Progenitor cell of endocrine pancreas (in vitro differentiated cells): ENCODE measurements at regions not wholly inside any gene's neighbourhood (a gene's known extent, or its start where the extent isn't known, plus 50 kb on each side); places are given as distances from the start of the nearest gene placed in this dataset.

ENCODE experiments used
- DNase-seq: peaks from one replicate; pipeline ENCODE4 v3.0.0; 2021; ENCODE audit warnings: low spot score; ENCODE audit not compliant: unreplicated experiment
- H3K27ac Mint-ChIP-seq: 2 replicates; pipeline ENCODE4 v1.8.0; 2021; ENCODE audit warnings: mild to moderate bottlenecking, moderate library complexity, mixed read lengths
- H3K27me3 Mint-ChIP-seq: 2 replicates; pipeline ENCODE4 v1.8.0; 2021; ENCODE audit warnings: mixed read lengths
- H3K36me3 Mint-ChIP-seq: 2 replicates; pipeline ENCODE4 v1.8.0; 2022; ENCODE audit warnings: mixed read lengths; ENCODE audit not compliant: insufficient read depth
- H3K4me1 Mint-ChIP-seq: 2 replicates; pipeline ENCODE4 v1.8.0; 2021; ENCODE audit warnings: low read depth, mixed read lengths
- H3K4me3 Mint-ChIP-seq: 2 replicates; pipeline ENCODE4 v1.8.0; 2021; ENCODE audit warnings: low read depth, mild to moderate bottlenecking, moderate library complexity, mixed read lengths
- H3K9me3 Mint-ChIP-seq: 2 replicates; pipeline ENCODE4 v1.8.0; 2021; ENCODE audit warnings: low read depth, mixed read lengths
- TF ChIP-seq, protein P1 (sequence below): fragments of 200-600 bp; sonication (generic); IDR thresholded peaks from one replicate; pipeline ENCODE4 v1.5.0; 2021; ENCODE audit warnings: antibody characterized with exemption, mild to moderate bottlenecking; ENCODE audit not compliant: unreplicated experiment

DNA sequence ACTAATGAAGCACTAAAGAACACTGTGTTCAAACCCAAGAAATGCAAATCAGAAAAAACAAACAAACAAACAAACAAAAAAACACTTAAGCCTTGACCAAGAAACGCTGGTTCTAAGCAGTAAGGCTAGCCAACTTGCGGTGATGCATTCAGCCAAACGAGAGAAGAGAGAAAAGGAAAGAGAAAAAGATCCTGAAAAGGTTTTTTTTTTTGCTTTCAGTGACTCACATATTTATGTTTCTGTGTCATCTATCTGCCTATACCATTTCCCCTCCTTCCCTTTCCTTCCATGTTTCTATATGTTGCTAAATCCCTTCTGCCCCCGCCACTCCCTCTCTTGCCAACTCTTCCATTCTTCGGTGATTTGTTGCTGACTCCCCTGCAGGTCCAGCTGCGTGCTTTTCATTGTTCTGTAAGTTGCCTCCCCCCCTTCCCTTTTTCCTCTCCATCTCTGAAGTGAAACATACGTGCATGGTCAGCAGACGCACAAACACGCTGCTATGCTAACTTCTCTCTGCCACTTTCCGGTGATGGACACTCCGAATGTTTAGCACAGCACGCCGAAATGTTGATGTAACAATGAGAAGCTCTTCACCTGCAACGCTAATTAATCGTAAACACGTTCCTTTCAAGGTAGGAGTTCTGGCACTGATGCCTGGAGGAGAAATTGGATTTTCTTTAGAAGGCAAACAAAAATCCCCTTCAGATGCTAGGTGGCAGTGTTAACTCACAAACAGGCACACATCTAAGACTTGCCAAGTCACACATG lies 154.4 kb downstream of the TUSC7 start:
- no peak overlapping the region for H3K4me3 Mint-ChIP-seq
- DNase-seq = no peak
- TF ChIP-seq, protein P1, sequence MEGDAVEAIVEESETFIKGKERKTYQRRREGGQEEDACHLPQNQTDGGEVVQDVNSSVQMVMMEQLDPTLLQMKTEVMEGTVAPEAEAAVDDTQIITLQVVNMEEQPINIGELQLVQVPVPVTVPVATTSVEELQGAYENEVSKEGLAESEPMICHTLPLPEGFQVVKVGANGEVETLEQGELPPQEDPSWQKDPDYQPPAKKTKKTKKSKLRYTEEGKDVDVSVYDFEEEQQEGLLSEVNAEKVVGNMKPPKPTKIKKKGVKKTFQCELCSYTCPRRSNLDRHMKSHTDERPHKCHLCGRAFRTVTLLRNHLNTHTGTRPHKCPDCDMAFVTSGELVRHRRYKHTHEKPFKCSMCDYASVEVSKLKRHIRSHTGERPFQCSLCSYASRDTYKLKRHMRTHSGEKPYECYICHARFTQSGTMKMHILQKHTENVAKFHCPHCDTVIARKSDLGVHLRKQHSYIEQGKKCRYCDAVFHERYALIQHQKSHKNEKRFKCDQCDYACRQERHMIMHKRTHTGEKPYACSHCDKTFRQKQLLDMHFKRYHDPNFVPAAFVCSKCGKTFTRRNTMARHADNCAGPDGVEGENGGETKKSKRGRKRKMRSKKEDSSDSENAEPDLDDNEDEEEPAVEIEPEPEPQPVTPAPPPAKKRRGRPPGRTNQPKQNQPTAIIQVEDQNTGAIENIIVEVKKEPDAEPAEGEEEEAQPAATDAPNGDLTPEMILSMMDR = peak; percentile 65
- H3K4me1 Mint-ChIP-seq = no peaks in the 10 kb centered on the region
- H3K27me3 Mint-ChIP-seq = no peaks in the 10 kb centered on the region
- H3K36me3 Mint-ChIP-seq = no peaks in the 10 kb centered on the region
- no peak overlapping the region for H3K27ac Mint-ChIP-seq
- no peaks in the 10 kb centered on the region for H3K9me3 Mint-ChIP-seq

- TF ChIP-seq, protein P1 = no peak
- Mint-ChIP-seq H3K4me1 (no peaks in the 10 kb centered on the region), H3K36me3 (no peaks in the 10 kb centered on the region), H3K4me3 (no peak overlapping the region), H3K27ac (no peak overlapping the region), H3K9me3 (no peaks in the 10 kb centered on the region), H3K27me3 (no peaks in the 10 kb centered on the region)
- DNase-seq = no peak
Measured at GRCh38 chr3:116864590-116864927, 155.0 kb downstream of the TUSC7 start.

- Mint-ChIP-seq H3K27me3 (no peaks in the 10 kb centered on the region), H3K4me3 (no peak overlapping the region), H3K27ac (no peak overlapping the region), H3K9me3 (no peaks in the 10 kb centered on the region), H3K4me1 (peaks cover 1% of the 10 kb centered on the region), H3K36me3 (no peaks in the 10 kb centered on the region)
- no peak for DNase-seq
- TF ChIP-seq, protein P1 = no peak
Measured at GRCh38 chr3:116870379-116870778, 160.8 kb downstream of the TUSC7 start.

DNA sequence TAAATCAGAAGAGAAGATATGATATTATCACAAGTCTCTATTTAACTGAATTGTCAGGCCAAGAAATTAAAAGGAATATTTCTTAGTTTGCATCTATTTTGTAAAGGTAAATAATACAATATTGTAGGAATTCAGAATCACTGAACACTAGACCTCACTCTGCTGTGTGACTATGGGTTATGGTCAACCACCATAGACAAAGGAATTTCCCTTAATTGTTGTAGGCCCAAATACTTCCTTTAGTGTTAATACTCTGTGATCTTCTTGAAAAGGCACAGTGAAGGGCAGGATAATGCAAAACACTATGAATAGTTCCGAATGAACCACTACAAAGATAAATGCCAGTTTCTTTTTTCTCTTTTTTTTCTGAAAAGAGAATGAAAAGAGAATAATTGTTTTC lies 162.3 kb downstream of the TUSC7 start:
- Mint-ChIP-seq H3K4me3 (no peak overlapping the region), H3K27ac (no peak overlapping the region), H3K27me3 (no peaks in the 10 kb centered on the region), H3K4me1 (peaks cover 1% of the 10 kb centered on the region), H3K9me3 (no peaks in the 10 kb centered on the region), H3K36me3 (no peaks in the 10 kb centered on the region)
- DNase-seq = no peak
- TF ChIP-seq, protein P1 = no peak

GRCh38 chr3:116872688-116873087 lies 163.1 kb downstream of the TUSC7 start:
- H3K27ac Mint-ChIP-seq = no peak overlapping the region
- no peaks in the 10 kb centered on the region for H3K27me3 Mint-ChIP-seq
- H3K36me3 Mint-ChIP-seq = no peaks in the 10 kb centered on the region
- no peak overlapping the region for H3K4me3 Mint-ChIP-seq
- no peak for DNase-seq
- TF ChIP-seq, protein P1 = no peak
- no peaks in the 10 kb centered on the region for H3K9me3 Mint-ChIP-seq
- peaks cover 1% of the 10 kb centered on the region for H3K4me1 Mint-ChIP-seq
